H1 (cell line): ENCODE measurements at regions not wholly inside any gene's neighbourhood (a gene's known extent, or its start where the extent isn't known, plus 50 kb on each side); places are given as distances from the start of the nearest gene placed in this dataset.

Source experiments
- CTCF ChIA-PET: fragments of 300-600 bp; sonication (Branson Sonifier 250); formaldehyde crosslinking; loops from one replicate; lab custom pipeline; 2021; ENCODE audit not compliant: partially characterized antibody; lab: Charles Lee
- POLR2A ChIA-PET: fragments of 300-600 bp; sonication (Branson Sonifier 250); formaldehyde crosslinking; loops from one replicate; lab custom pipeline; 2021; ENCODE audit warnings: inconsistent platforms; ENCODE audit not compliant: partially characterized antibody; lab: Charles Lee
- DNase-seq, 2 experiments: peaks; one replicate each; pipeline versions ENCODE4 v3.0.0 to v3.0.0-alpha.2; 2010 to 2022; ENCODE audit warnings: low spot score in 2 of 2, low read depth in 1 of 2, mixed read lengths in 1 of 2
- FAIRE-seq: peaks from 2 replicates; lab custom pipeline; 2011; peaks lifted over from hg19 to GRCh38; lab: Jason Lieb, UNC
- H2AFZ ChIP-seq: 2 replicates; pipeline ENCODE4 v1.8.1; 2012; ENCODE audit warnings: low read length, inconsistent platforms
- H2AK5ac ChIP-seq: 2 replicates; pipeline ENCODE4 v1.6.1; 2013; ENCODE audit warnings: low read depth, low read length
- H2BK120ac ChIP-seq: replicated peaks from 2 replicates; pipeline ENCODE3; 2013; ENCODE audit warnings: low read depth, low read length, inconsistent platforms
- H2BK12ac ChIP-seq: 2 replicates; pipeline ENCODE4 v1.6.1; 2013; ENCODE audit warnings: low read depth, low read length
- H2BK15ac ChIP-seq: 2 replicates; pipeline ENCODE4 v1.6.1; 2013; ENCODE audit warnings: low read length
- H2BK20ac ChIP-seq: 2 replicates; pipeline ENCODE4 v1.6.1; 2013; ENCODE audit warnings: low read length
- H2BK5ac ChIP-seq: 2 replicates; pipeline ENCODE4 v1.6.1; 2013; ENCODE audit warnings: low read depth, low read length
- H3K14ac ChIP-seq: 2 replicates; pipeline ENCODE4 v1.6.1; 2013; ENCODE audit warnings: inconsistent platforms; ENCODE audit not compliant: insufficient read length
- H3K18ac ChIP-seq: 2 replicates; pipeline ENCODE4 v1.6.1; 2013; ENCODE audit warnings: low read length; ENCODE audit errors: extremely low read depth
- H3K23ac ChIP-seq: 2 replicates; pipeline ENCODE4 v1.6.1; 2013; ENCODE audit warnings: inconsistent platforms; ENCODE audit not compliant: insufficient read length
- H3K23me2 ChIP-seq: 2 replicates; pipeline ENCODE4 v1.6.1; 2013; ENCODE audit warnings: low read depth, low read length
- H3K27ac ChIP-seq: 2 replicates; pipeline ENCODE4 v1.6.1; 2011; ENCODE audit warnings: low read depth, low read length, inconsistent platforms
- H3K27me3 ChIP-seq, 4 experiments: replicated peaks in 1 of 4; 1 replicate in 1 of 4; 2 replicates in 3 of 4; pipeline versions ENCODE4 v1.6.1 to v1.8.1; 2011 to 2013; ENCODE audit warnings: low read length in 3 of 4, mild to moderate bottlenecking in 3 of 4, inconsistent platforms in 2 of 4, mixed read lengths in 2 of 4, moderate library complexity in 1 of 4; ENCODE audit not compliant: control insufficient read depth in 3 of 4, insufficient read depth in 3 of 4; ENCODE audit errors: extremely low read depth in 1 of 4
- H3K36me3 ChIP-seq, 4 experiments: 2 replicates each; pipeline versions ENCODE4 v1.6.1 to v1.8.1; 2011 to 2013; ENCODE audit warnings: mild to moderate bottlenecking in 4 of 4, low read length in 3 of 4, moderate library complexity in 2 of 4, control low read depth in 1 of 4, inconsistent platforms in 1 of 4; ENCODE audit not compliant: insufficient read depth in 4 of 4, control insufficient read depth in 2 of 4
- H3K4ac ChIP-seq: replicated peaks from 2 replicates; pipeline ENCODE3; 2013; ENCODE audit warnings: low read length, low read depth, mixed read lengths, inconsistent platforms; ENCODE audit not compliant: insufficient read length
- H3K4me1 ChIP-seq, 4 experiments: replicated peaks in 1 of 4; 1 replicate in 1 of 4; 2 replicates in 3 of 4; pipeline versions ENCODE4 v1.6.1 to v1.8.1; 2011 to 2013; ENCODE audit warnings: low read length in 3 of 4, inconsistent platforms in 2 of 4, mixed read lengths in 1 of 4; ENCODE audit not compliant: insufficient read depth in 4 of 4, control insufficient read depth in 3 of 4
- H3K4me2 ChIP-seq, 2 experiments: 2 replicates each; pipeline versions ENCODE4 v1.6.1 to v1.8.1; 2011 to 2013; ENCODE audit warnings: low read depth in 2 of 2, low read length in 2 of 2, control low read depth in 1 of 2, inconsistent platforms in 1 of 2, mild to moderate bottlenecking in 1 of 2; ENCODE audit not compliant: insufficient read depth in 1 of 2
- H3K4me3 ChIP-seq, 4 experiments: fragments of 200-600, 300-600 bp in 1 of 4; sonication (generic), shearing (Covaris generic), sonication (Bioruptor Twin) in 1 of 4; 2 replicates each; pipeline versions ENCODE4 v1.5.1 to v1.8.1; 2011 to 2016; ENCODE audit warnings: low read length in 4 of 4, low read depth in 3 of 4, control low read depth in 2 of 4, inconsistent platforms in 2 of 4, mild to moderate bottlenecking in 2 of 4, mixed read lengths in 1 of 4, moderate library complexity in 1 of 4; ENCODE audit not compliant: insufficient read depth in 2 of 4; ENCODE audit errors: extremely low read depth in 1 of 4
- H3K56ac ChIP-seq: replicated peaks from 2 replicates; pipeline ENCODE3; 2013; ENCODE audit warnings: low read depth, mild to moderate bottlenecking, mixed read lengths, low read length, inconsistent platforms; ENCODE audit not compliant: insufficient read length
- H3K79me1 ChIP-seq: 2 replicates; pipeline ENCODE4 v1.6.1; 2013; ENCODE audit warnings: low read depth, low read length, control low read depth
- H3K79me2 ChIP-seq, 2 experiments: 2 replicates each; pipeline versions ENCODE4 v1.6.1 to v1.8.1; 2012 to 2013; ENCODE audit warnings: low read length in 2 of 2, mild to moderate bottlenecking in 2 of 2, inconsistent platforms in 1 of 2; ENCODE audit not compliant: insufficient read depth in 2 of 2, control insufficient read depth in 1 of 2
- H3K9ac ChIP-seq, 4 experiments: replicated peaks in 1 of 4; 1 replicate in 1 of 4; 2 replicates in 3 of 4; pipeline versions ENCODE4 v1.6.1 to v1.8.1; 2011 to 2013; ENCODE audit warnings: low read depth in 3 of 4, low read length in 3 of 4, control low read depth in 2 of 4, mild to moderate bottlenecking in 2 of 4, moderate library complexity in 2 of 4, inconsistent platforms in 1 of 4; ENCODE audit errors: extremely low read depth in 1 of 4
- H3K9me3 ChIP-seq, 2 experiments: 2 replicates each; pipeline versions ENCODE4 v1.6.1 to v1.8.1; 2012 to 2013; ENCODE audit warnings: mild to moderate bottlenecking in 2 of 2, moderate library complexity in 2 of 2, control low read depth in 1 of 2, inconsistent platforms in 1 of 2, low read depth in 1 of 2, low read length in 1 of 2, mixed read lengths in 1 of 2; ENCODE audit not compliant: insufficient read depth in 2 of 2
- H4K20me1 ChIP-seq, 2 experiments: replicated peaks in 1 of 2; 2 replicates each; pipeline versions ENCODE3 to v1.8.1; 2011 to 2013; ENCODE audit warnings: inconsistent platforms in 2 of 2, low read length in 2 of 2, mild to moderate bottlenecking in 1 of 2; ENCODE audit not compliant: insufficient read depth in 2 of 2, control insufficient read depth in 1 of 2
- H4K5ac ChIP-seq: 2 replicates; pipeline ENCODE4 v1.6.1; 2013; ENCODE audit warnings: low read length, low read depth, mixed read lengths, inconsistent platforms; ENCODE audit not compliant: insufficient read length
- H4K8ac ChIP-seq: 2 replicates; pipeline ENCODE4 v1.8.0; 2013; ENCODE audit warnings: mild to moderate bottlenecking, moderate library complexity, low read length, inconsistent platforms; ENCODE audit not compliant: insufficient read depth; ENCODE audit errors: extremely low read depth
- H4K91ac ChIP-seq: replicated peaks from 2 replicates; pipeline ENCODE3; 2013; ENCODE audit warnings: low read length, mixed read lengths, inconsistent platforms; ENCODE audit not compliant: insufficient read length
- CHD1 ChIP-seq: IDR thresholded peaks from 2 replicates; pipeline ENCODE4 v1.6.1; 2012; ENCODE audit warnings: low read depth, low read length, improper control_type of control experiment
- CTBP2 ChIP-seq: IDR thresholded peaks from 2 replicates; pipeline ENCODE4 v1.7.0; 2011; ENCODE audit warnings: borderline replicate concordance, mild to moderate bottlenecking, moderate library complexity, mixed read lengths, low read length; ENCODE audit not compliant: insufficient read depth, insufficient read length
- SIRT6 ChIP-seq: IDR thresholded peaks from one replicate; pipeline ENCODE4 v1.7.1; 2012; ENCODE audit warnings: low read length, inconsistent platforms
- TAF7 ChIP-seq: optimal IDR thresholded peaks from 2 replicates; pipeline ENCODE3; 2011; ENCODE audit warnings: low read depth, mild to moderate bottlenecking, inconsistent platforms, low read length, moderate library complexity, borderline replicate concordance
- WGBS, 2 experiments: shearing (Covaris generic) in 1 of 2; methylation state at CpG; one replicate each; pipeline versions ENCODE4 v1.1.6 to v1.1.7; 2013 to 2015; ENCODE audit warnings: low lambda C conversion rate in 2 of 2, mixed read lengths in 2 of 2, inconsistent platforms in 1 of 2, low coverage in 1 of 2, missing lambda C conversion rate in 1 of 2; ENCODE audit not compliant: insufficient replicate concordance in 2 of 2, insufficient coverage in 1 of 2, insufficient read length in 1 of 2; ENCODE audit errors: extremely low coverage in 1 of 2, missing lambda C conversion rate in 1 of 2; 5-methylcytosine and 5-hydroxymethylcytosine counted together

DNA sequence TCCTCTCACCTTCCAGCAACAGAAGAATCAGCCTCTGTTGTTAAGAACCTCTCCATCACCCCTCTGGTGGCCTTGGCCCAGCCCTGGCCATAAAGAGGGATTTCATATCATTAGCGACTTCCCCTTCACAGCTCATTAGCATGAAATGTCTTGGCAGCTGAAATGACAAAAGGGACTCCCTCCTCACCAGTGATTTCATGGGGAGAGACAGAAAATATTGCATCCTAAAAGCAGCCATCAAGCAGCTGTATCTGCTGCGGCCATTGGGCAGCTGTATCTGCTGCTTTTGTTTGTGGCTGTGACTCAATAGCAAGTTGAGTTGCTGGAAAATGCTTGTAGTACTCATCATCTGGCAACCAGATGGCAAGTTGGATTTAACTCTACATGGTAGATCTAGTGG lies 105.9 kb upstream of the RMDN2 start:
- Histone ChIP-seq H3K4me3 (no peak overlapping the region), H2AK5ac (no peak overlapping the region), H3K79me2 (no peaks in the 10 kb centered on the region), H3K23ac (no peak overlapping the region), H2AFZ (no peak overlapping the region), H3K18ac (no peak overlapping the region), H3K9me3 (no peaks in the 10 kb centered on the region), H4K91ac (no peak overlapping the region), H3K27ac (no peak overlapping the region), H2BK120ac (no peak overlapping the region), H3K4me2 (no peak overlapping the region), H2BK12ac (no peak overlapping the region), H2BK15ac (no peak overlapping the region), H4K8ac (no peak overlapping the region), H3K9ac (no peak overlapping the region), H4K20me1 (no peaks in the 10 kb centered on the region), H3K23me2 (no peaks in the 10 kb centered on the region), H3K14ac (no peak overlapping the region), H3K4ac (no peak overlapping the region), H2BK5ac (no peak overlapping the region), H3K79me1 (no peaks in the 10 kb centered on the region), H3K4me1 (no peaks in the 10 kb centered on the region), H4K5ac (no peak overlapping the region), H3K56ac (no peak overlapping the region), H2BK20ac (no peak overlapping the region), H3K36me3 (no peaks in the 10 kb centered on the region), H3K27me3 (no peaks in the 10 kb centered on the region)
- no peak for FAIRE-seq
- TF ChIP-seq TAF7: no peak
- TF ChIP-seq SIRT6: no peak
- TF ChIP-seq CTBP2: no peak
- no peak for TF ChIP-seq CHD1
- POLR2A ChIA-PET: no interaction called here
- 93% methylated on average over 2 of the region's 2 CpGs; no CpG with 5 or more reads in 1 of the 2 experiments for whole genome bisulfite sequencing, 2 experiments
- CTCF ChIA-PET: interaction anchor here (1.6 kb wide), 1 partner anchor 404 kb away, joined by 6 read pairs; no protein-coding TSS in a partner anchor
- DNase-seq: no peak
